Panc1 (cell line): ENCODE measurements at regions not wholly inside any gene's neighbourhood (a gene's known extent, or its start where the extent isn't known, plus 50 kb on each side); places are given as distances from the start of the nearest gene placed in this dataset.

Experiments
- ATAC-seq: fragments of 200-7000 bp; cut with Tn5 transposase; 2 replicates; pipeline ENCODE4 v1.9.1; 2020; ENCODE audit warnings: mild to moderate bottlenecking, moderate library complexity
- BruUV-seq: library from RNA; stranded (reverse); fragments of 400-500 nt; replicated peaks from 2 replicates; lab custom pipeline; 2021; lab: Mats Ljungman, UMichigan
- CTCF ChIA-PET: fragments of 300-600 bp; sonication (Branson Sonifier 250); formaldehyde crosslinking; loops from one replicate; lab custom pipeline; 2022; ENCODE audit warnings: antibody characterized with exemption; lab: Charles Lee
- POLR2A ChIA-PET: fragments of 300-600 bp; sonication (Branson Sonifier 250); formaldehyde crosslinking; loops from one replicate; lab custom pipeline; 2022; ENCODE audit warnings: antibody characterized with exemption; lab: Charles Lee
- DNase-seq: peaks from one replicate; pipeline ENCODE4 v3.0.0-alpha.2; 2010; ENCODE audit warnings: low read depth, low spot score
- H3K27ac ChIP-seq: 2 replicates; pipeline ENCODE4 v1.5.1; 2011; ENCODE audit warnings: mild to moderate bottlenecking, low read length, inconsistent platforms
- H3K27me3 ChIP-seq: fragments of 200-500 bp; sonication (Bioruptor generic); 2 replicates; pipeline ENCODE4 v1.6.0; 2014; ENCODE audit warnings: low read length, inconsistent platforms; ENCODE audit not compliant: control insufficient read depth, insufficient read depth
- H3K36me3 ChIP-seq: fragments of 200-500 bp; sonication (Bioruptor generic); 2 replicates; pipeline ENCODE4 v1.5.1; 2014; ENCODE audit warnings: inconsistent platforms, mild to moderate bottlenecking, low read length, moderate library complexity; ENCODE audit not compliant: control insufficient read depth, insufficient read depth
- H3K4me1 ChIP-seq: 2 replicates; pipeline ENCODE4 v1.5.1; 2011; ENCODE audit warnings: inconsistent platforms, mild to moderate bottlenecking, low read length, moderate library complexity; ENCODE audit not compliant: control insufficient read depth, insufficient read depth
- H3K4me3 ChIP-seq, 2 experiments: 2 replicates each; pipeline ENCODE4 v1.5.1; 2011 to 2012; ENCODE audit warnings: low read depth in 2 of 2, low read length in 2 of 2, mild to moderate bottlenecking in 2 of 2, inconsistent platforms in 1 of 2, moderate library complexity in 1 of 2
- H3K9me3 ChIP-seq: fragments of 200-500 bp; sonication (Bioruptor generic); 2 replicates; pipeline ENCODE4 v1.5.1; 2014; ENCODE audit warnings: low read depth, mild to moderate bottlenecking, inconsistent platforms, low read length, moderate library complexity; ENCODE audit not compliant: control insufficient read depth, insufficient read depth
- CTCF ChIP-seq: fragments of 450-650 bp; IDR thresholded peaks from 2 replicates; pipeline ENCODE4 v1.5.1; 2017; ENCODE audit warnings: mild to moderate bottlenecking
- POLR2AphosphoS5 ChIP-seq: IDR thresholded peaks from 2 replicates; pipeline ENCODE4 v1.6.1; 2012; ENCODE audit warnings: mild to moderate bottlenecking, low read depth, low read length, moderate library complexity
- REST ChIP-seq, 2 experiments: IDR thresholded peaks; 2 replicates each; pipeline ENCODE4 v1.6.1; 2011 to 2012; ENCODE audit warnings: low read depth in 2 of 2, control low read depth in 1 of 2, low read length in 1 of 2, mild to moderate bottlenecking in 1 of 2, moderate library complexity in 1 of 2; ENCODE audit not compliant: insufficient read depth in 1 of 2
- SIN3A ChIP-seq: IDR thresholded peaks from 2 replicates; pipeline ENCODE4 v1.6.1; 2012; ENCODE audit warnings: low read depth, mild to moderate bottlenecking, low read length, moderate library complexity, borderline replicate concordance; ENCODE audit not compliant: insufficient read depth
- TCF7L2 ChIP-seq: IDR thresholded peaks from 2 replicates; pipeline ENCODE4 v1.6.1; 2011; ENCODE audit warnings: mild to moderate bottlenecking, low read depth, low read length, inconsistent platforms
- in situ Hi-C: cut with HindIII; loops from 2 replicates; pipeline ENCODE4 v1.10.0; 2016; ENCODE audit warnings: low sequenced_read_pairs, low pct_unique_long_range_greater_than_20kb
- intact Hi-C: fragments of 100-400 bp; cut with micrococcal nuclease; formaldehyde crosslinking; loops from one replicate; pipeline ENCODE4 v1.10.0; 2022; ENCODE audit not compliant: unreplicated experiment

GRCh38 chr7:55622241-55622640 lies 49.9 kb upstream of the VOPP1 start:
- in situ Hi-C loops = no loop called here
- POLR2A ChIA-PET = no interaction called here
- H3K27ac ChIP-seq = no peak overlapping the region
- intact Hi-C loops = no loop called here
- H3K4me3 ChIP-seq = no peak overlapping the region
- no peak for TF ChIP-seq TCF7L2
- TF ChIP-seq CTCF = no peak
- no peak for TF ChIP-seq SIN3A
- no peak for TF ChIP-seq REST (IDR thresholded peaks at IDR 0.05; ENCODE audit: insufficient read depth in 1 of 2, low read depth in 2 of 2, low read length in 1 of 2)
- no peak for TF ChIP-seq POLR2AphosphoS5
- H3K27me3 ChIP-seq = peaks cover 4% of the 10 kb centered on the region
- CTCF ChIA-PET = no interaction called here
- DNase-seq = no peak
- 0 out of 2 replicates have a peak, but pooled peaks cover 3% of the 10 kb centered on the region for H3K9me3 ChIP-seq
- no peaks in the 10 kb centered on the region for H3K4me1 ChIP-seq
- no TSS peak for BruUV-seq
- H3K36me3 ChIP-seq = no peaks in the 10 kb centered on the region
- no peak for ATAC-seq
